ENCODE measurements at regions not wholly inside any gene's neighbourhood (a gene's known extent, or its start where the extent isn't known, plus 50 kb on each side); places are given as distances from the start of the nearest gene placed in this dataset.

DNA sequence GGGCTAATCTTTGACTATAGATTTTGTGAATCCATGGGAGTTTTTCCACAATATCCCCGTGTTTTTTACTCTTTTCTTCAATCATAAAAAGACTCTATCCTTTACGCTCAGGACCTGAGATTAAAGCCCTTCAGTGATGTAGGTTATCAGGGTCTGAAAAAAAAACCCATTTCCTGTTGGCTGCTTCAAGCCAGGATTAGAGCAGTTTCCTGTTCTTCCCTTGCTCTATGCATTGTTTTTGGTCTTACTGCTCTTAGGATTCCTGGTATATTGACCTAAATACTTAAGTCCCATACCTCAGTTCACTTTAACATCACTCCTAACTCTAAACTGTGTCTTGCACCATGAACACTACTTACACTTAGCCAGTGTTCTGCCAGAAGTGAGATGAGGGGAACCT is 319.3 kb upstream of the CHD1 start:
- no peak for TF ChIP-seq CTCF (IDR thresholded peaks at IDR 0.05)
- TF ChIP-seq POLR2A (IDR thresholded peaks at IDR 0.05) = no peak
